EH (cell line): ENCODE measurements at regions not wholly inside any gene's neighbourhood (a gene's known extent, or its start where the extent isn't known, plus 50 kb on each side); places are given as distances from the start of the nearest gene placed in this dataset.

Experiments
- DNase-seq: peaks from one replicate; pipeline ENCODE4 v3.0.0-alpha.2; 2015; ENCODE audit warnings: low read depth

DNA sequence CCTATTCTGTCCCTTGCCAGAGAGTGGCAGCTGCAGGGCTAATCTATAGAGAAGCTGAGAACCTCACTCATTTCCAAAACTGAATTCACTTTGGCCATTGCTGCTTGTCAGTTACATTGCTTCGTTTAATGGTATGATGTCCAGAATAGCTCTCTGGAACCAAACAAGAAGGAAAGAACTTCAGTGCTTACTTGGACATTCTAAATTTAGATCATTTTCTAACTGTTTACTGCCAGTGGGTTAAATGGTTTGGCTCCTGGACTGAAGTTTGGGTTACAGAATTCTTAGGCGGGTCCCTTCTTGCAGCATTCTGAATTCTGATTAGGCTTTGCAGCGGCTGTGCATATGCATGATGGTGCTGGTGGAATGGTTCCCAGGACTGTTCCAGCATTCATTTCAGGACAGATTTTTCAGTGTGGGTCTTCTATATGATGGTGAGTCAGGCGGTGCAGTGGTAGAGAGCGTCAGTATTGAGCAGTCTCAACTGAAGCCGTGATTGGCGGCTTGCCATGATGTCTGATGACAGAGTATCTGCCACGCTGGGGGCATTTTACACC is 148.7 kb downstream of the DYRK2 start:
- peak; percentile 40 for DNase-seq

DNA sequence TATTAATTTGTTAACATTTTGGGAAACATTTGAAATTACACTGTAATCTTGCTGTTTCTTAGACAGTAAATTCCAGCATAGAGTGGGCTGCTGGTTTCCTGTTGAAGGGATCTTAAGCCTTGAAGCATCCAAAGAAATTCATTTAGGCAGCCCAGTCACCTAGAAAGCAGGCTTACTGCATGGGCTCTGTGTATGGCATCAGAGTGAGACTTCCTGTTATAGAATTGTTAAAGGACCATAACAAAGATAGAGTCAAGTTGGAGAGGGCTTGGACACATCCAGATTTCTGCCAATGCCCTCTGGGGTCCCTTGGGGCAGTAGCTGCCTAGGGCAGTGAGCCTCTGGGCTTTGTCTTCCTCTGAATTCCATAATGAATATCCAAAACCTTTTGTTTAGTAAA is 149.2 kb downstream of the DYRK2 start:
- no peak for DNase-seq

- DNase-seq = peak; percentile 53
These were observed 150.2 kb downstream of the DYRK2 start for GRCh38 chr12:67798768-67799167.

DNA sequence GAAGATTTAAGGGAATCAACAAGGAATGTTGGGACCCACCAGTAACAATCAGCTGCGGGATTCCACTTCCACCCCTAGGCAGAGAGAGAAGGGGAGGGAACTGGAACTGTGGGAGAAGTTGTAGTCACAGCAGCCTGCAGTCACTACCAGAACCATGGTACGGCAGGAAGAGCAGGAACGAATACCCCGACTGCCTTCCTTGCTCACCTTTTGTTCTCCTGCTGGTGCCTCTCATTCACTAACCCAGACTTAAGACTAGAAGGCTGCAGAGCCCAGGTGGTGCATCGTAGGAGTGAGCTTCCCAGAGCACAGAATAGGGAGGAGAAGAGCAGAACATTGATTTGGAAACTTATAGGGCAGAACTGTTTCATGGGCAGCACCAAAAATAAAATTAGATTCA is 154.2 kb downstream of the DYRK2 start:
- DNase-seq = no peak

DNA sequence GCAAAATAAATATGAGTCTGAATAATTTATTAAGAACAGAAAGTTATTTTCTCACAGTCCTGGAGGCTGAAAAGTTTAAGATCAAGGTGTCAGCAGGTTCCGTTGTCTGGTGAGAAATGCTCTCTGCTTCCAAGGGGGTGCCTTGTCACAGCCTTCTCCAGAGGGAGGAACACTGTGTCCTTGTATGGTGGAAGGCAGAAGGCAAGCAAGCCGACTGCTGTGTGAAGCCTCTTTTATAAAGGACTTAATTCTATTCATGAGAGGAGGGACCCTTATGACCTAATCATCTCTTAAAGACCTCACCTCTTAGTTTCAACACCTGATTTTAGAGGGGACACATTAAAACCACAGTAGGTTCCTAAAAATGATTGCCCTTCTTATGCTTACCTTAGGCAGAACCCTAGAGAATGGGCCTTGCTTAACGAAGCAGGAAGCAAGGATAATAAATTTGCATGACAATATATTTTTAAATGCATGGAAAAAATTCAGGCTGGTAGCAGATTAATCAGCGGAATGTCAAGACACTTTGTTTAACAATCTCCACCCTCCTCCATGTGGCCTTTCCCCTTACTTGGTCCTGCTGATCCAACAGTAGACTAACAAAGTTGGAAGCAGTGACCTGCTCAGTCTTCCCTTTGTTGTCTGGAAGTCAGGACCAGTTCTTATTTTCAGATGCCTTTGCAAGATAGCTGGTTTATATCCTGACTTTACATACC is 154.9 kb downstream of the DYRK2 start:
- no peak for DNase-seq

- DNase-seq = no peak
These were observed 155.6 kb downstream of the DYRK2 start for GRCh38 chr12:67804168-67804567.

DNA sequence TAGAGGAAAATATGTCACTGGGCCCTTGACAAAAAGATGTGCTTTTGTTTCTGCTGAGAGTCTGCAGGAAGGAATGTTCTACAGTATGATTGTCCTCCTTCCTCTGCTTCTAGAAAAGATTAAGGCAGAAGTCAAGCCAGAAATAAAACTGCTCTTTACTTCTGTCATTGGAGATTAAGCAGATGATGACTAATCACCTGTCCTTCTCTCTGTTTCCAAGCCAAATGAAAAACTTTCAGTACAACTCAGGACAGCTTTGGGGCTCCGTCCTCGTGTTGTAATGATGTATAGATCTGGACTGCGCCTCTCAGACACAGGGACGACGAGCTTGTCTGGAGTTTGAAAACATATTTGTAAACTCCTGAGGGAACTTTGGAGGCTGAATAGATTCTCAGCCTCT is 159.3 kb downstream of the DYRK2 start:
- DNase-seq = no peak

DNA sequence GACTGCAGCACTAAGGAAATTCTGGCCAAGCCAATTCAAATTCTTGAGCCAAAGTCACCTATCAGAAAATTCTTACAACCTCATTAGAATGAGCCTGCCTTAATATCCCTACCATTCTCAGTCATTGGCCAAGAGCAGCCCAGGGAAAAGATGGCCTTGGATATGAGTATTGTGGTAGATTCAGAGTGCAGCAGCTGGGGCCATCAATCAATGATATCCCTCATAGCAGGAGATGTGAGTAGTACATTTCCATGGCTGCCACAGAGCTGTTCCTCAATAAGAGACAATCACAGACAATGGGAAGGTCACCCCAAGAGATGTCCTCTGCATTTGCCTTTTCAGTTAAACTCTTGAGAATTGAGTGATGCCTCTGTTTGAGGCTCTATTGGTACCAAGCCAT is 161.6 kb downstream of the DYRK2 start:
- no peak for DNase-seq

DNA sequence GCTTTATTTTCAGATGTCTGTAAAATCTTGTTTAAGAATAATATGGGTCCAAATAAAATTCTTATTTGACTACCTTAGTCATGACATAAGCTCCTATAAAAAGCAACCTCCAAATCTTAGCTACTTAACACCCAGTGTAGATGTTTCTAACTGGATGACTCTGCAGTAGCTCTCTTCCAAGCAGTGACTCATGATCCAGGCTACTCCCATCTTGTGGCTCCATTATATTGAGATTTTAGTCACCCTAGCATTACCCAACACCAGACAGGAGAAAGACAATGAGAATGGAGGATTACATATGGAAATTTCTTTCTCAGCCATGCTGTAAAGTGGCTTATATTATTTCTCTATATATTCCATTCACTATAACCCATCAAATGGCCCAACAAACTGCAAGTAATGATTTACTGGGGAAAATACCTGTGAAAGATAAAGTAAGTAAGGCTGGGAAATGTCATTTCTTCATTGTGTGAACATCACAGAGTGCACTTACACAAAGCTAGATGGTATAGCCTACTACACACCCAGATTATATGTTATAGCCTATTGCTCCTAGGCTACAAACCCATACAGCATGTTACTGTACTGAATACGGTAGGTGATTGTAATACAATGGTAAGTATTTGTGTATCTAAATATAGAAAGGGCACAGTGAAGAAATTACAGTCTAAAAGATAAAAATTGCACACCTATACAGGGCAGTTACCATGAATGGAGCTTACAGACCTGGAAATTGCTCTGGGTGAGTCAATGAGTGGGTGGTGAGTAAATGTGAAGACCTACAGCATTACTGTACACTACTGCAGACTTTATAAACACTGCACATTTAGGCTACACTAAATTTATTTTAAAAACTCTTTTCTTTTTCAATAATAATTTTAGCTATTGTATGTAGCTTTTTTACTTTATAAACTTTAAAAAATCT is 163.2 kb downstream of the DYRK2 start:
- peak; percentile 78 for DNase-seq

GRCh38 chr12:67813456-67813904 is 164.9 kb downstream of the DYRK2 start:
- no peak for DNase-seq

DNA sequence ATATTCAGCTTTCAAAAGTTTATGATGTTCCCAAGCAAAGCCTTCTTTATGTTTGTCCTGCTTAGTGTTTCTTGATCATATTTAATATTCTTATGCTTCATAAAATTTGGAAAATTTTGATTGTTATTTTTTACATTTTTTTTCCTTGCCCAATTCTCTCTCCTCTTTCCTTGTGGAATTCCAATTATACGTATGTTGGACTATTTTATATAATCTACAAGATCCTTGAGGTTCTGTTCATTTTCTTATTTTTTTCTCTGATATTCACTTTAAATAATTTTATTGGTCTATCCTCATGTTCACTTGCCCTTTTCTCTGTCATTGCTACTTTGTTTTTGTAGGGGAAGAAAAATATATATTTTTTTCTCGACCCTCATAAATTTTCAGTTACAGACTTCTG is 167.7 kb downstream of the DYRK2 start:
- DNase-seq = no peak

DNA sequence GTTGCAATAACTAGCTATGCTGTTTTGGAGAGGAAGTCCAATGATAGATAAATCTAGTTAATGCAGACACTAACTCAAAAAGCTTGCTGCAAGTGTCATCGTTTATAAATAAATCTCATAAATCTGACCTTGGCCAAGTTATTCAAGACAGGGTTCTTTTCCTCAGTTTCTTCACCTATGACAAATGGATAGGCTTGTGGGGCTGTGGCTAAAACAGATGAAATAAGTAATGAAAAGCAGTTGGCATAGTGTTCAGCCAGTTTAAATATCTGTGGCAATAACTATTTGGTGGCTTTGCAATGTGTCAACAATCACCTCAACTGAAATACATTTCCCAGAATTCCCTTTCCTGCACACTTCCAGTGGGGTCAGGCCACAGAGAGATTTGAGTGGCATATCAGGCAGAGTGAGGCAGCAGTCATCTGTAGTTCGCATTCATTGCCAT is 169.9 kb downstream of the DYRK2 start:
- DNase-seq = no peak

DNA sequence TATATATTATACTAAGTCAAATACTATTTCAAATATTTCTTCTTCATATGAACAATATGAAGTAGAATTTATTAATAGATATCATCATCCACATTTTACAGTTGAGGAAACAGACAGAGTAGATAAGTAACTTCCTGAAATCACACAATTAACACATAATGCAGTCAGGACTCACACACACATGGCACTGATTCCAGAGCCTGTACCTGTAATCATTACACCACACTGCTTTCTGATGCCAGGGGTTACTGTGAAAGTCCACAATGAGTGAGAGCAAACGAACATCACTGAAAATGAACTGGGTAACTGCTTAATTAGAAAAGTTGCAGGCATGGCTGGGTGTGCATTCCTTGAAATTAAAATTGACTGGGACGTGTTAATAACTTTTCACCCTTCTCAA is 169.3 kb upstream of the IFNG-AS1 start:
- no peak for DNase-seq

GRCh38 chr12:67820694-67821093 is 168.6 kb upstream of the IFNG-AS1 start:
- DNase-seq = no peak

DNA sequence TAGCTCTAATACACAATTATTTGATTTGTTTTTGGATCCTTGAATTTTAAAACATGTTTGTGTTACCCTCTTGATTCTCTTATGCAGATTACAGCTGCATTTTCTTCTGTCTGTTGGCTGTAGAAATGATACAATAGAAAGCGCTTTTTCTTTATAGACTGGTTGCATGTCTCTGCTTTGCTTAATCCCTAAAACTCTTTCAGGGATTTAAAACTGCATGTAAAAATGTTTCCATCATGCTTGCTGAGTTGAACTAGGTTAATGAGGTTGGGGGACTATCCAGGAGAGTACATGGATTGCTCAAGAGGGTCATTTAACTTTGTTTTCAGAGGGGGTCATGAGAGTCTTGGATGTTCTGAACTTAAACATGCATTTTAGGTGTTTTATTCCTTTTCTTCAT is 166.4 kb upstream of the IFNG-AS1 start:
- DNase-seq = no peak

GRCh38 chr12:67826148-67826547 is 163.1 kb upstream of the IFNG-AS1 start:
- DNase-seq = peak; percentile 58

DNA sequence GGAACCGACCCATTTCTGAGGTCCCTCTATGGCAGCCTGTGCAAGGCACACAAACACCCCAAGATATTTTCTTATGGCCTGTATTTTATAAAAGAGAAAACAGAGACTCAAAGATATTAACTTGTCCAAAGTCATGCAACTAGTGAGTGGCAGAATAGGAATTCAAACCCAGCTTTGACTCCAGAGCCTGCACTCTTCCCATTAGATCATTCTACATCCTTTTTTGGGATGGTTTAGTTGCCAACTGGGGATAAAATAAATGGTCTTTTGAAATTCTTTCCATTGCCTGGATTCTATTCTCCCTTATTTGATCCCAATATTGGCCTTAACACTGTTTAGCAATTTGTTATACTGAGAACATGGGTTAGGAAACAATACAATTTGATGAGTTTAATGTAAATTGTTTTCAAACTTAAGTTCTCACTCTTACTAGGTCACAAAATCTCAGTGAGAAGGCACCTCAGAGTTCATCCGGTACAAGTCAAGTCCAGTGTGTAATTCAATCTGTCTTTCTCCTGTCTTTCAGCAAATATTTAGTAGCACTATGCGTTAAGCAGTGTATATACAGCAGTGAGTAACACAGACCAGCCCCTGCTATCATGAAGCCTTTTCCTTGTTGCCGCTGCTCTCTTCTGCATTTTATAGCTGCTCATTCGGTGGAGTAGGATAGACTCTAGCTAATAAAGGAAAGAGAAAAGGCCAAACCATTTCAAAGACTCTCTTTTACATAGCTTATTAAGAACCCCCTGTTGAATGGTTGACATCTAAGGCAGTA is 162.1 kb upstream of the IFNG-AS1 start:
- peak; percentile 71 for DNase-seq

GRCh38 chr12:67827820-67828383 is 161.3 kb upstream of the IFNG-AS1 start:
- DNase-seq = peak; percentile 97

- no peak for DNase-seq
These were observed 159.4 kb upstream of the IFNG-AS1 start for GRCh38 chr12:67829896-67830295.

- no peak for DNase-seq
These were observed 157.1 kb upstream of the IFNG-AS1 start for GRCh38 chr12:67832155-67832554.

- no peak for DNase-seq
These were observed 155.6 kb upstream of the IFNG-AS1 start for GRCh38 chr12:67833602-67834001.

DNA sequence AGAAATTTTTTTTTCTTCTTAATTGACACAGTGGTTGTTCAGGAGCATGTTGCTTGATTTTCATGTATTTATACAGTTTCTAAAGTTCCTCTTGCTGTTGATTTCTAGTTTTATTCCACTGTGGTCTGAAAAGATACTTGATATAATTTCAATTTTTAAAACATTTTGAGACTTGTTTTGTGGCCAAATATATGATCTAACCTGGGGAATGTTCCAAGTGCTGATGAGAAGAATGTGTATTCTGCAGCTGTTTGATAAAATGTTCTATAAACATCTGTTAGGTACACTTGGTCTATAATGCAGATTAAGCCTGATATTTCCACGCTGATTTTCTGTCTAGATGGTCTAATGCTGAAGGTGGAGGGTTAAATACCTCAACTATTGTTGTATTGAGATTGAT is 151.4 kb upstream of the IFNG-AS1 start:
- no peak for DNase-seq
